Lower leg skin (tissue), 4 donors: ENCODE measurements at regions not wholly inside any gene's neighbourhood (a gene's known extent, or its start where the extent isn't known, plus 50 kb on each side); places are given as distances from the start of the nearest gene placed in this dataset.

ENCODE experiments used
- DNase-seq, 2 donors: peaks; one replicate each; pipeline ENCODE4 v3.0.0-alpha.2; 2019; ENCODE audit warnings: low spot score in 2 of 2
- H3K4me3 ChIP-seq: fragments of 200-600 bp; sonication (generic); 2 replicates; pipeline ENCODE4 v1.5.1; 2017; ENCODE audit warnings: mild to moderate bottlenecking, low read depth; ENCODE audit not compliant: poor library complexity, severe bottlenecking
- CTCF ChIP-seq, 3 donors: fragments of 450-650 bp; IDR thresholded peaks; one replicate each; pipeline ENCODE4 v1.5.1; 2016; ENCODE audit warnings: antibody characterized with exemption in 3 of 3, mild to moderate bottlenecking in 3 of 3, moderate library complexity in 2 of 3
- POLR2A ChIP-seq, 2 donors: fragments of 450-650 bp; IDR thresholded peaks; one replicate each; pipeline ENCODE4 v1.6.1; 2016 to 2017; ENCODE audit warnings: antibody characterized with exemption in 2 of 2, mild to moderate bottlenecking in 1 of 2, moderate library complexity in 1 of 2
- WGBS, 2 donors: methylation state at CpG; one replicate each; pipeline ENCODE4 v1.1.5; 2018; 5-methylcytosine and 5-hydroxymethylcytosine counted together
- intact Hi-C: fragments of 100-400 bp; cut with DNase I; formaldehyde crosslinking; loops from one replicate; pipeline ENCODE4 v1.15.0; 2023; ENCODE audit warnings: low total_unique reads

- no peak for DNase-seq
- intact Hi-C loops, result no loop called here
- WGBS, 2 donors, result 91 to 93% methylated on average over 4 of the region's 4 CpGs
- TF ChIP-seq CTCF (IDR thresholded peaks at IDR 0.05) (no peak), POLR2A (IDR thresholded peaks at IDR 0.05) (no peak)
- H3K4me3 ChIP-seq, result no peak overlapping the region
Observed at GRCh38 chrX:127324128-127324527, 504.6 kb downstream of the PRR32 start.
